ENCODE measurements at regions not wholly inside any gene's neighbourhood (a gene's known extent, or its start where the extent isn't known, plus 50 kb on each side); places are given as distances from the start of the nearest gene placed in this dataset.
"Not testable (repeated sequence)": the region's sequence is repeated elsewhere in the genome, so short reads cannot be mapped to it uniquely, and the experiment has no call there.

GRCh38 chr2:47698436-47698972, 84.4 kb upstream of the MSH6 start:
- CTCF ChIA-PET; H3K27ac Mint-ChIP-seq; H3K9me3 Mint-ChIP-seq (ENCODE audit: low read depth); DNase-seq; H3K4me3 Mint-ChIP-seq; ATAC-seq; H3K36me3 Mint-ChIP-seq; H3K4me1 Mint-ChIP-seq: not testable (repeated sequence)
- H3K27me3 Mint-ChIP-seq = peaks cover 31% of the 10 kb centered on the region

GRCh38 chr2:47697681-47698435, 85.1 kb upstream of the MSH6 start:
- H3K27me3 Mint-ChIP-seq = peaks cover 31% of the 10 kb centered on the region
- DNase-seq; H3K4me3 Mint-ChIP-seq; CTCF ChIA-PET; H3K27ac Mint-ChIP-seq; ATAC-seq; H3K36me3 Mint-ChIP-seq; H3K9me3 Mint-ChIP-seq (ENCODE audit: low read depth); H3K4me1 Mint-ChIP-seq: not testable (repeated sequence)

- Mint-ChIP-seq H3K4me3 (no peak overlapping the region), H3K36me3 (no peaks in the 10 kb centered on the region), H3K27me3 (peaks cover 31% of the 10 kb centered on the region), H3K27ac (no peak overlapping the region), H3K9me3 (ENCODE audit: low read depth) (no peaks in the 10 kb centered on the region), H3K4me1 (no peaks in the 10 kb centered on the region)
- no peak for ATAC-seq
- CTCF ChIA-PET = no interaction called here
- no peak for DNase-seq
Observed at GRCh38 chr2:47697000-47697601, 85.8 kb upstream of the MSH6 start.

- ATAC-seq = no peak
- Mint-ChIP-seq H3K27ac (no peak overlapping the region), H3K9me3 (ENCODE audit: low read depth) (no peaks in the 10 kb centered on the region), H3K4me3 (no peak overlapping the region), H3K36me3 (no peaks in the 10 kb centered on the region), H3K4me1 (no peaks in the 10 kb centered on the region), H3K27me3 (peaks cover 31% of the 10 kb centered on the region)
- DNase-seq = no peak
- CTCF ChIA-PET = no interaction called here
Observed at GRCh38 chr2:47696478-47696831, 86.5 kb upstream of the MSH6 start.

- Mint-ChIP-seq H3K27ac (no peak overlapping the region), H3K4me1 (no peaks in the 10 kb centered on the region), H3K4me3 (no peak overlapping the region), H3K36me3 (no peaks in the 10 kb centered on the region), H3K9me3 (ENCODE audit: low read depth) (no peaks in the 10 kb centered on the region), H3K27me3 (peaks cover 31% of the 10 kb centered on the region)
- ATAC-seq (no peak), DNase-seq (no peak)
- CTCF ChIA-PET = no interaction called here
Observed at GRCh38 chr2:47695800-47696477, 87.0 kb upstream of the MSH6 start.

- H3K27ac Mint-ChIP-seq; H3K9me3 Mint-ChIP-seq (ENCODE audit: low read depth); ATAC-seq; DNase-seq; H3K4me1 Mint-ChIP-seq; H3K4me3 Mint-ChIP-seq; CTCF ChIA-PET; H3K36me3 Mint-ChIP-seq: not testable (repeated sequence)
- peaks cover 25% of the 10 kb centered on the region for H3K27me3 Mint-ChIP-seq
Observed at GRCh38 chr2:47694451-47694850, 88.5 kb upstream of the MSH6 start.

GRCh38 chr2:47690706-47691325, 92.1 kb upstream of the MSH6 start:
- CTCF ChIA-PET; H3K36me3 Mint-ChIP-seq; ATAC-seq; H3K27me3 Mint-ChIP-seq; H3K9me3 Mint-ChIP-seq (ENCODE audit: low read depth); DNase-seq; H3K4me3 Mint-ChIP-seq; H3K27ac Mint-ChIP-seq: not testable (repeated sequence)
- peaks cover 15% of the 10 kb centered on the region for H3K4me1 Mint-ChIP-seq

GRCh38 chr2:47690132-47690531, 92.8 kb upstream of the MSH6 start:
- no peak overlapping the region for H3K27ac Mint-ChIP-seq
- H3K27me3 Mint-ChIP-seq = peaks cover 3% of the 10 kb centered on the region
- H3K4me3 Mint-ChIP-seq = no peak overlapping the region
- peaks cover 5% of the 10 kb centered on the region for H3K36me3 Mint-ChIP-seq
- peaks cover 2% of the 10 kb centered on the region for H3K9me3 Mint-ChIP-seq (ENCODE audit: low read depth)
- no peak for ATAC-seq
- no peak for DNase-seq
- H3K4me1 Mint-ChIP-seq = peaks cover 15% of the 10 kb centered on the region
- CTCF ChIA-PET = interaction anchor here (0.6 kb wide), 1 partner anchor 13 kb away, joined by 3 read pairs; no protein-coding TSS in a partner anchor

GRCh38 chr2:47689118-47689517, 93.8 kb upstream of the MSH6 start:
- H3K27me3 Mint-ChIP-seq; ATAC-seq; DNase-seq; H3K9me3 Mint-ChIP-seq (ENCODE audit: low read depth); H3K36me3 Mint-ChIP-seq; H3K4me3 Mint-ChIP-seq: not testable (repeated sequence)
- Mint-ChIP-seq H3K4me1 (peaks cover 15% of the 10 kb centered on the region), H3K27ac (peak overlapping the region; percentile 25)
- CTCF ChIA-PET = interaction anchor here (1.1 kb wide), 1 partner anchor 12 kb away, joined by 3 read pairs; no protein-coding TSS in a partner anchor

- H3K36me3 Mint-ChIP-seq = peaks cover 5% of the 10 kb centered on the region
- peaks cover 2% of the 10 kb centered on the region for H3K9me3 Mint-ChIP-seq (ENCODE audit: low read depth)
- H3K4me1 Mint-ChIP-seq = peaks cover 15% of the 10 kb centered on the region
- ATAC-seq (no peak), DNase-seq (no peak)
- no peak overlapping the region for H3K4me3 Mint-ChIP-seq
- CTCF ChIA-PET = interaction anchor here (1.1 kb wide), 1 partner anchor 12 kb away, joined by 3 read pairs; no protein-coding TSS in a partner anchor
- peak overlapping the region; percentile 25 for H3K27ac Mint-ChIP-seq
- no peaks in the 10 kb centered on the region for H3K27me3 Mint-ChIP-seq
Observed at GRCh38 chr2:47688561-47688960, 94.4 kb upstream of the MSH6 start.

- no peaks in the 10 kb centered on the region for H3K27me3 Mint-ChIP-seq
- H3K36me3 Mint-ChIP-seq = peaks cover 5% of the 10 kb centered on the region
- peaks cover 15% of the 10 kb centered on the region for H3K4me1 Mint-ChIP-seq
- H3K27ac Mint-ChIP-seq = no peak overlapping the region
- no peak overlapping the region for H3K4me3 Mint-ChIP-seq
- ATAC-seq = no peak
- DNase-seq = no peak
- H3K9me3 Mint-ChIP-seq (ENCODE audit: low read depth) = peaks cover 2% of the 10 kb centered on the region
- CTCF ChIA-PET = no interaction called here
Observed at GRCh38 chr2:47687856-47688255, 95.1 kb upstream of the MSH6 start.

GRCh38 chr2:47686018-47686417, 96.9 kb upstream of the MSH6 start:
- DNase-seq (no peak), ATAC-seq (no peak)
- CTCF ChIA-PET = no interaction called here
- Mint-ChIP-seq H3K27ac (no peak overlapping the region), H3K27me3 (peaks cover 1% of the 10 kb centered on the region), H3K4me1 (peaks cover 15% of the 10 kb centered on the region), H3K4me3 (no peak overlapping the region), H3K36me3 (peaks cover 5% of the 10 kb centered on the region), H3K9me3 (ENCODE audit: low read depth) (peaks cover 2% of the 10 kb centered on the region)

GRCh38 chr2:47682216-47682749, 100.7 kb upstream of the MSH6 start:
- CTCF ChIA-PET = no interaction called here
- no peaks in the 10 kb centered on the region for H3K9me3 Mint-ChIP-seq (ENCODE audit: low read depth)
- DNase-seq (no peak), ATAC-seq (no peak)
- H3K27me3 Mint-ChIP-seq = peaks cover 11% of the 10 kb centered on the region
- no peak overlapping the region for H3K4me3 Mint-ChIP-seq
- no peak overlapping the region for H3K27ac Mint-ChIP-seq
- H3K4me1 Mint-ChIP-seq = no peaks in the 10 kb centered on the region
- H3K36me3 Mint-ChIP-seq = peaks cover 2% of the 10 kb centered on the region
